ENCODE measurements at regions not wholly inside any gene's neighbourhood (a gene's known extent, or its start where the extent isn't known, plus 50 kb on each side); places are given as distances from the start of the nearest gene placed in this dataset.

DNA sequence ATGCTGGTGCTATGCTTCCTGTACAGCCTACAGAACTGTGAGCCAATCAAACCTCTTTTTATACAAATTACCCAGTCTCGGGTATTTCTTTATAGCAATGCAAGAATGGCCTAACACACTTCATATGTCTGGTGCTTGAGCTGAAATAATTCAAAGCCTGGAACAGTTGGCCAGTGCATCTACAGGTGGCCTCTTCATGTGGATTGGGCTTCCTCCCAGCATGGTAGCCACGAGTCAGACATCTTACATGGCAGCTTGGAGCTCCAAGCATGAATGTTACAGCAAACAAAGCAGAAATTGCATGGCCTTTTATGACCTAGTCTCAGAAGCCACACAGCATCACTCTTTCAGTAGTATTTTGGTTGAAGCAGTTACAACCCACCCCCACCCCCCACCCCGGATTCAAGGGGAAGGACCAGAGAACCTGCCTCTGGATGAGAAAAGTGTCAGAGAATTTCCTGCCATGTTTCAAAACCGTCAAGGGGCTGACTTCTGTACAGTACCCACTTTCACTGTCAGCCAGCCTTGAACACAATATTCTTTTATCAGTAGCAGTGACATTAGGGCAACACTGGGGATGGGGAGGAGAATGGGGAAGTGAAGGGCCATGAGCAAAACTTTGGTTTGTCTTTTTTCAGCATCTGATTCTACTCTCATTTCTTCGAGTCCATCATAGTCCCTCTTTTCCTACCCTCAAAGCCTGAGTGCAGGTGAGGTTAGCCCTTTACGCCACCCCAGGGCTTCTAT lies 368.7 kb downstream of the BCOR start:
- DNase-seq = no peak

- DNase-seq = no peak
These were observed 367.6 kb downstream of the BCOR start for GRCh38 chrX:39729981-39730661.

DNA sequence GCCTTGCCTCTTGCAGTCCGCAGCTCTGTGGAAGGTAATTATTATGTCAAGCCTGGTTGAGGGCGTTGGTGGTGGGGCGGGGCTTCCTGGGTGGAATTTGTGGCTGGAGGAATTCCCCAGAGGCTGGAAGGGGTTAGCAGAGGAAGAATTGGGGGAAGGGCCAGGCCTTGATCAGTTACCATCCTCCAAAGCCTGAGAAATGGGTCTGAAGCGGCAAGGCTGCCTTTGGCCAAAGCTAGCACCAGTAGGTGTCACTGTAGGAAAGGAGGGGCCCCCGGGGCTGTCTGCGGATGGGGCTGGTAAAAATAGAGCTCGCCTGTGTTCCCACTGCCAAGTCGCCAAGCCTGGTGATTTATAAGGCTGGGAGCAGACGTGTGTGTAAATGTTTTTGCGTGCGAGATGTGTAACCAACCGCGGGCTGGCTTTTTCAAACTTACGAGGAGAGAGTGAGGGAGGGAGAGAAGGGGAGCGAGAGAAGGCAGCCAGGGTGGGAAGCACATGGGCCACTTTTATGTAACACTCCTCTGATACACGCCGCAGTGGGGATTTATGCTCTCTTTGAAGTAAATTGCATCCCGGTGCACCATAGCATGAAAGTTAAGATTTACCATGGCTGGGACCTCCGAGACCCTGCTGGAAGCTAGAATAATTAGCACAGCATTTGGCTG lies 367.0 kb downstream of the BCOR start:
- DNase-seq = no peak

- DNase-seq = no peak
These were observed 366.5 kb downstream of the BCOR start for GRCh38 chrX:39731330-39731667.

GRCh38 chrX:39731735-39732134 lies 366.0 kb downstream of the BCOR start:
- DNase-seq = no peak

DNA sequence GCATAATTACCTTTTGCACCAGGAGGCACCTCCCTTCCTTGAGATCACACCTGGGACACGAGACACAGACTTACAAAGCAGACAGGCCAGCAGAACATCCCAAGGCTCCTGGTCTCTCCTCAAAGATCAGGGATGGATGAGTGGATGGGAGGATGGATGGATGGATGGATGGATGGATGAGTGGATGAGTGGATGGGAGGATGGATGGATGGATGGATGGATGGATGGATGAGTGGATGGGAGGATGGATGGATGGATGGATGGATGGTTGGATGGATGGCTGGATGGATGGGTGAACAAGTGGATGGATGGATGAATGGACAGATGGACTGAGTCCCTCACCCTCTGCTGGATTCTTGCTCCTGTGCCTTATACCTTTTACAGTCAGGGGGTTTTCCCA lies 364.0 kb downstream of the BCOR start:
- DNase-seq = no peak

DNA sequence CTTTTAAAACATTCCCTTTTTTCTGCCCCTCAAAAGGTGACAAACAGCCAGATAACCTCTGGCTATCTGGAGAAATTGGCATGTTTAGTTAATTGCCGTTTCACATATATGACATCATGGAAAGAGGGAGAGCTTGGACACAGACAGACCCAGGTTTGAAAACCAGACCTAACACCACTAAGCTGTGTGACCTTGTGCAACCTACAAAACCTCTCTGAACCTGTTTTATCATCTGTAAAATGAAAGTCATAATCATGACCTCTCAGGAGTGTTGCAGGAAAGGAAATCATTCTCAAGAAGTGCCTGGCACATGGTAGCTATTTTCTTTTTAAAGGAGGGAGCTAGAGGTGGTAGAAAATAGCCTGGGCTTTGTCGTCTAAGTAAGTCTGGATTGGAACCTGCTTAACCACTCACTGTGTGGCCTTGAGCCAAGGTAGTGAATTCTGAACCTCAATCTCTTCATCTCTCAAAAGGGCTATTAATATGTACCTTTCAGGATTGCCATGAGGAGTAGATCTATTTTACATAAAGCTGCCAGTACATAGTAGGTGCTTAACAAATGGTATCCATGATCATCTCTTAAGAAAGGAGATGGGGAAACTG lies 363.5 kb downstream of the BCOR start:
- DNase-seq = no peak

GRCh38 chrX:39736216-39737211 lies 361.2 kb downstream of the BCOR start:
- no peak for DNase-seq

DNA sequence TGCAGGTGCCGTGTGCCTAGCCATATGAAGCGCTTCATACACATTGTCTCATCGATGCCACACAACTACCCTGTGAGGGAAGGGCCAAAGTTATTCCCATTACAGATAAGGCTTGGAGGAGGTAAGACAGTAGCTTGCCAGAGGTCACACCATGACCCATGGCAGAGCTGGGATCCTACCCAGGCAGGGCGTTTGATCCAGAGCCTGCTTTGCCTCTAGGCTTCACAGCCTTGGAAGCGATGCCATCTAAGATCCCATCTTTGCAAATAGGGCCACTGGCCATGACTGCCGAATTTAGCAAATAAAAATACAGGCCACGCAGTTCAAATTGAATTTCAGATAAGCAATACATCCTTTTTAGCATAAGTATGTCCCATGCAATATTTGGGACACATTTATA lies 358.2 kb downstream of the BCOR start:
- DNase-seq = no peak

- no peak for DNase-seq
These were observed 357.7 kb downstream of the BCOR start for GRCh38 chrX:39740078-39740477.

GRCh38 chrX:39741904-39742303 lies 355.9 kb downstream of the BCOR start:
- DNase-seq = no peak

GRCh38 chrX:39745818-39746217 lies 351.9 kb downstream of the BCOR start:
- DNase-seq = no peak

- no peak for DNase-seq
These were observed 348.6 kb downstream of the BCOR start for GRCh38 chrX:39749135-39749534.

DNA sequence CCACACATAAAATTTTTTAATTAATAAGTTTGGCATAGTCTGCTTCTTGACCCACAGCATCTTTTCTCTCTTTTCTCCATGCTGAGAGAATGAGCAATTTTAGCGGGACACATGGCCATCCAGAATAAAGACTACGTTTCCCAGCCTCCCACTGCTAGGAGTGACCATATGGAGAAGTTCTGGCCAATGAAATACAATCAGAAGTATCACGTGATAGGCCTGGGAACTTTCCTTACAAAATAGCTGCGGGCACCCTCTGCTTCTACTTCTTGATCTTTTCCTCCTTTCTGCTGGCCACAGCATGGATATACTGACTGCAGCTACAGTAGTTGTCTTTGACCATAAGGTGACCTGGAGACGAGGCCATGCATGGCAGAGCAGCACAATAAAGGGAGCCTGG lies 348.0 kb downstream of the BCOR start:
- no peak for DNase-seq

DNA sequence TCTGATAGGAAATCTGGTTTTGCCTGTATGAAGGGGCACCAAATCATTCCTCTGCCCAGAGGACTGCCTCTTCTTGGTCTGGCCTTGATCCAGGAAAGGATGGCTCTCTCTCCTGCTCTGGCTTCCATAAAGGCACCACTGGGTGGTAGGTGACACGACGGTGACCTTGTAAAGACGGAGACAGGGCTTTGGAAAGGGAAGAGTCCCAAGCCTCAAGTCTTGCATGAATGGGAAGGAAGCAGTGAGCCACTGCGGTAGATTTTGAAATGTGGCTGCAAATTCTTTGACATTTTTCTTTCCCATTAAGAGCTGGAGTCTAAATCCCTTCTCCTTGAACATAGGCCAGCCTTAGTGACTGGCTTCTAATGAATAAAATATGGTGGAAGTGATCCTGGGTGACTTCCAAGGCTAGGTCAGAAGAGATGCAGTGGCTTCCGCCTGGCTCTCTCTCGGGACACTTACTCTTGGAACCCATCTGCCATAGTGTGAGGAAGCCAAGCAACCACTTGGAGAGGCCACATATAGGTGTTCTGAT lies 347.4 kb downstream of the BCOR start:
- DNase-seq = no peak

GRCh38 chrX:39750848-39751247 lies 346.9 kb downstream of the BCOR start:
- DNase-seq = no peak

DNA sequence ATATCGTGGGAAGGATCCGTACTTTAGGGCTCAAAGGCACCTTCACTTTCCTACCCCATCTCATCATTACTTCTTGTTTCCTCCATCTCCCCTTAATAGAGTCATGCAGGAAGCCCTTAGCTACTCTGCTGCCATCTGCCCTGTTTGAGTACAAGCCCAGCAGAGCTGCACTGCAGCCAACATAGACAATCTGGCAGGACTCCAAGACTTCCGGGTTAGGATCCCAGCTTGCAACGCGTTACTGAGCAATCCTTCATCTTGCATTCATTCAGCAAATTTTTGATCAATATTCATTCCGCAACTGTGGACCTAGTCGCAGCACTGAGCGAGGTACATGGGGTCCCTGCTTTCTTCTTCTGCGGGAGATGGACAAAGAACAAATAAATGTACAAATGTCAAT lies 344.9 kb downstream of the BCOR start:
- DNase-seq = peak; percentile 72

GRCh38 chrX:39753293-39753996 lies 344.3 kb downstream of the BCOR start:
- no peak for DNase-seq

DNA sequence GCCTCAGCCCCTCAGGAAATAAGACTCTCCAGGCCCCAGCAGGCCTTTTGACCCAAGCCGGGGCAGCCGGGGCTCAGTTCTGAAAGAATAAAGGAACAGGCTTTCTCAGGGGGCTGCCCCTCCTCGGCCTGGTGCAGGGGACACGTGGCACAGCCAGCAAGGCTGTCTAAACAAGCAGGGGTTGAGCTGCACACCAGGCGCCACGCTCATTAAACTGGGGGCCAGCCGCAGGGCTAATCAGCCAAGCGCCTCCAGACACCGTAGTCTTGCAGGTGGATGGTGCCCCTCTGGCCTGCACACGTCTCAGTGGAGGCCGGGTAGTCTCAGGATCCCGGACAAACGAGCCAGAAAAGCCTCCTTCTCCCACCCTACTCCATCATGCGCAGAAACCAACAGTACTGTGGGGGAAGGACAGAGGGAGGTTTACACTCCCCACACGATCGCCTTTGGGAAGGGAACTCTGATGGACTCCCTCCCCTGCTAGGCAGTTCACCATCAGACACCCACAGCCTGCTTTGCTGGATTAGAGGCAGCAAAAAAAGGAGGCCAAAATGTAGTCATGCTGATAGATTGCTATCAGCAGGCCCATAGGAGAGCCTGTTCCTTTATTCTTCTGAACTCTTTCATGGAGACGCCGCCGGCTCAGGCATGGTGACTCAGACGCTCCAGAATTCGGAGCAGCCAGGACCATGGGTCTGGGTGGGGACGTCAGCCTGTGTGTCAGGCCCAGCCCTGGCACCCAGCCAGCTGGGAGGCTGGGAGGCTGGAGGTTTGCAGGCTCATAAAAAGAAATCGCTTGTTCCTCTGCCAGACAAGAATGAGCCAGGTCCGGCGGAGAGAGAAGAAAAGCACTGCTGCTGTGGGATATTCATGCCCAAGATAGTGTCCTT lies 342.4 kb downstream of the BCOR start:
- DNase-seq = no peak

- DNase-seq = no peak
These were observed 341.5 kb downstream of the BCOR start for GRCh38 chrX:39756086-39756883.

Data from NCI-H2171 (cell line).